HG02763 (cell line): ENCODE measurements at regions not wholly inside any gene's neighbourhood (a gene's known extent, or its start where the extent isn't known, plus 50 kb on each side); places are given as distances from the start of the nearest gene placed in this dataset.

Experiments
- ATAC-seq: cut with Tn5 transposase; IDR thresholded peaks from one replicate; pipeline ENCODE4 v1.9.1; 2021; ENCODE audit warnings: mild to moderate bottlenecking, moderate library complexity; ENCODE audit not compliant: unreplicated experiment

GRCh38 chr4:115850799-115851509, 737.5 kb upstream of the NDST4 start:
- peak; percentile 64 for ATAC-seq

- ATAC-seq: no peak
These were observed 730.8 kb upstream of the NDST4 start for GRCh38 chr4:115844180-115844579.

GRCh38 chr4:115841871-115842270, 728.5 kb upstream of the NDST4 start:
- no peak for ATAC-seq

GRCh38 chr4:115834441-115834840, 721.0 kb upstream of the NDST4 start:
- ATAC-seq: no peak

- ATAC-seq: no peak
These were observed 711.2 kb upstream of the NDST4 start for GRCh38 chr4:115824630-115825029.

- no peak for ATAC-seq
These were observed 690.4 kb upstream of the NDST4 start for GRCh38 chr4:115803825-115804224.

GRCh38 chr4:115790812-115791211, 677.4 kb upstream of the NDST4 start:
- ATAC-seq: no peak

- no peak for ATAC-seq
These were observed 668.2 kb upstream of the NDST4 start for GRCh38 chr4:115781528-115782146.

GRCh38 chr4:115780835-115781234, 667.4 kb upstream of the NDST4 start:
- ATAC-seq: peak; percentile 63

- ATAC-seq: no peak
These were observed 666.8 kb upstream of the NDST4 start for GRCh38 chr4:115780268-115780667.

- ATAC-seq: no peak
These were observed 656.7 kb upstream of the NDST4 start for GRCh38 chr4:115770046-115770543.

GRCh38 chr4:115769396-115769795, 656.0 kb upstream of the NDST4 start:
- no peak for ATAC-seq

- no peak for ATAC-seq
These were observed 649.6 kb upstream of the NDST4 start for GRCh38 chr4:115763051-115763450.

GRCh38 chr4:115759231-115759630, 645.8 kb upstream of the NDST4 start:
- ATAC-seq: no peak

GRCh38 chr4:115749404-115749803, 636.0 kb upstream of the NDST4 start:
- ATAC-seq: no peak

GRCh38 chr4:115740806-115741205, 627.4 kb upstream of the NDST4 start:
- no peak for ATAC-seq

- no peak for ATAC-seq
These were observed 616.4 kb upstream of the NDST4 start for GRCh38 chr4:115729739-115730266.

- ATAC-seq: no peak
These were observed 610.2 kb upstream of the NDST4 start for GRCh38 chr4:115723621-115724020.

- no peak for ATAC-seq
These were observed 607.2 kb upstream of the NDST4 start for GRCh38 chr4:115720611-115721010.

- no peak for ATAC-seq
These were observed 598.2 kb upstream of the NDST4 start for GRCh38 chr4:115711575-115711974.

GRCh38 chr4:115688961-115689360, 575.5 kb upstream of the NDST4 start:
- ATAC-seq: no peak

- no peak for ATAC-seq
These were observed 573.8 kb upstream of the NDST4 start for GRCh38 chr4:115687052-115687755.
